Activated CD4-positive, CD25-positive, alpha-beta regulatory T cell treated with anti-CD3 and anti-CD28 coated beads, Interleukin-2, amount 50 U/mL, for 72 hours (primary cell): ENCODE measurements at regions not wholly inside any gene's neighbourhood (a gene's known extent, or its start where the extent isn't known, plus 50 kb on each side); places are given as distances from the start of the nearest gene placed in this dataset.
"Not testable (repeated sequence)": the region's sequence is repeated elsewhere in the genome, so short reads cannot be mapped to it uniquely, and the experiment has no call there.

Source experiments
- DNase-seq: peaks from one replicate; pipeline ENCODE4 v3.0.0; 2021

- DNase-seq, result no peak
Measured at GRCh38 chr4:184280137-184280536, 62.5 kb upstream of the ENPP6 start.

GRCh38 chr4:184279496-184280061, 61.9 kb upstream of the ENPP6 start:
- no peak for DNase-seq

- DNase-seq, result not testable (repeated sequence)
Measured at GRCh38 chr4:184277769-184278168, 60.1 kb upstream of the ENPP6 start.

- DNase-seq, result not testable (repeated sequence)
Measured at GRCh38 chr4:184277010-184277409, 59.3 kb upstream of the ENPP6 start.

GRCh38 chr4:184276346-184276745, 58.7 kb upstream of the ENPP6 start:
- not testable (repeated sequence) for DNase-seq

- DNase-seq, result no peak
Measured at GRCh38 chr4:184275766-184276165, 58.1 kb upstream of the ENPP6 start.

GRCh38 chr4:184274286-184274951, 56.7 kb upstream of the ENPP6 start:
- DNase-seq, result no peak

GRCh38 chr4:184273166-184274147, 55.8 kb upstream of the ENPP6 start:
- no peak for DNase-seq

- DNase-seq, result no peak
Measured at GRCh38 chr4:184270808-184271413, 53.2 kb upstream of the ENPP6 start.

GRCh38 chr4:184269879-184270430, 52.3 kb upstream of the ENPP6 start:
- no peak for DNase-seq

- no peak for DNase-seq
Measured at GRCh38 chr4:184268584-184269160, 51.0 kb upstream of the ENPP6 start.

GRCh38 chr4:184267673-184268583, 50.3 kb upstream of the ENPP6 start:
- DNase-seq, result peak; percentile 71
